ENCODE measurements at regions not wholly inside any gene's neighbourhood (a gene's known extent, or its start where the extent isn't known, plus 50 kb on each side); places are given as distances from the start of the nearest gene placed in this dataset.

DNA sequence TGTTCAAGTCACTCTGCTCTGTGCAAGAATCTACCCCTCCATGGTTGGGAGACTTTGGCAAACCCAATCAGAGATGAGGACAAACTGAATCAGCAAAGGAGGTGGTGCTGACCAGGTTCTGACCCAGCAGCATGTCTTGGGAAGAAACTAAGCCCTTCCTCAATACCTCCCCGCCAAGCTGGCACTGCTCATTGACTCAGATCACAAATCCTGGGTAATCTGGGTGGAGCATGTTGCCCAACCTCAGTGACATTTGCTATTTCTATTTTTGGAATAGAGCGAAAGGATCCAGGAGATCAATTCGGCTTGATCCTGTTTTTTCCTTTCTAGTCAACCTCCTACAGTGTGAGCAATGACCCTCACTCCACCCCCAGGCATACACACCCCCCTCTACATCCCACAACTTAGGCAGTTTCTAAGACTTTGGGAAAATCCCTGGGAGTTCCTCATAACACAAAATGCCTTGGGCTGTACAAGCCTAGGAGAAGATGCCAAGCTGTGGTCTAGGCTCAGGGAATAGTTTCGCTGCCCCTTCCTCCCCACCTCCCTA, 166.8 kb upstream of the KCNJ6 start:
- TF ChIP-seq POLR2A (IDR thresholded peaks at IDR 0.05) (no peak), POLR2AphosphoS5 (IDR thresholded peaks at IDR 0.05; ENCODE audit: insufficient read depth in 1 of 2, low read depth in 1 of 2) (no peak)
- TF ChIP-seq, protein P1, sequence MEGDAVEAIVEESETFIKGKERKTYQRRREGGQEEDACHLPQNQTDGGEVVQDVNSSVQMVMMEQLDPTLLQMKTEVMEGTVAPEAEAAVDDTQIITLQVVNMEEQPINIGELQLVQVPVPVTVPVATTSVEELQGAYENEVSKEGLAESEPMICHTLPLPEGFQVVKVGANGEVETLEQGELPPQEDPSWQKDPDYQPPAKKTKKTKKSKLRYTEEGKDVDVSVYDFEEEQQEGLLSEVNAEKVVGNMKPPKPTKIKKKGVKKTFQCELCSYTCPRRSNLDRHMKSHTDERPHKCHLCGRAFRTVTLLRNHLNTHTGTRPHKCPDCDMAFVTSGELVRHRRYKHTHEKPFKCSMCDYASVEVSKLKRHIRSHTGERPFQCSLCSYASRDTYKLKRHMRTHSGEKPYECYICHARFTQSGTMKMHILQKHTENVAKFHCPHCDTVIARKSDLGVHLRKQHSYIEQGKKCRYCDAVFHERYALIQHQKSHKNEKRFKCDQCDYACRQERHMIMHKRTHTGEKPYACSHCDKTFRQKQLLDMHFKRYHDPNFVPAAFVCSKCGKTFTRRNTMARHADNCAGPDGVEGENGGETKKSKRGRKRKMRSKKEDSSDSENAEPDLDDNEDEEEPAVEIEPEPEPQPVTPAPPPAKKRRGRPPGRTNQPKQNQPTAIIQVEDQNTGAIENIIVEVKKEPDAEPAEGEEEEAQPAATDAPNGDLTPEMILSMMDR (IDR thresholded peaks at IDR 0.05), result no peak
